Thyroid gland (tissue), 4 donors: ENCODE measurements at regions not wholly inside any gene's neighbourhood (a gene's known extent, or its start where the extent isn't known, plus 50 kb on each side); places are given as distances from the start of the nearest gene placed in this dataset.
A peak's percentile ranks its signal among the peaks of the same experiment; 100 is the strongest.

ENCODE experiments used
- DNase-seq, 2 donors: peaks; one replicate each; pipeline ENCODE4 v3.0.0-alpha.2; 2019
- H3K27ac ChIP-seq, 3 donors: fragments of 200-600 bp; sonication (generic); 1 replicate in 2 of 3; 2 replicates in 1 of 3; pipeline ENCODE4 v1.5.1; 2016 to 2019; ENCODE audit warnings: mild to moderate bottlenecking in 1 of 3, moderate library complexity in 1 of 3
- H3K27me3 ChIP-seq: fragments of 200-600 bp; sonication (generic); one replicate; pipeline ENCODE4 v1.5.1; 2019
- H3K36me3 ChIP-seq, 2 donors: fragments of 200-600 bp; sonication (generic); one replicate each; pipeline ENCODE4 v1.5.1; 2016 to 2019
- H3K4me1 ChIP-seq, 2 donors: fragments of 200-600 bp; sonication (generic); one replicate each; pipeline ENCODE4 v1.5.1; 2017 to 2019
- H3K4me3 ChIP-seq, 3 donors: fragments of 200-600 bp; sonication (generic); replicated peaks in 1 of 3; 1 replicate in 2 of 3; 2 replicates in 1 of 3; pipeline ENCODE4 v1.5.1; 2016; ENCODE audit warnings: mild to moderate bottlenecking in 1 of 3
- H3K9me3 ChIP-seq: fragments of 200-600 bp; sonication (generic); one replicate; pipeline ENCODE4 v1.5.1; 2017
- POLR2A ChIP-seq, 2 donors: fragments of 450-650 bp; IDR thresholded peaks; one replicate each; pipeline ENCODE4 v1.6.1; 2017; ENCODE audit warnings: antibody characterized with exemption in 2 of 2, mild to moderate bottlenecking in 2 of 2, moderate library complexity in 1 of 2
- WGBS, 2 donors: methylation state at CpG; one replicate each; pipeline ENCODE4 v1.1.5; 2017; 5-methylcytosine and 5-hydroxymethylcytosine counted together
- intact Hi-C: fragments of 100-400 bp; cut with DNase I; formaldehyde crosslinking; loops from one replicate; pipeline ENCODE4 v1.15.1; 2023
- TF ChIP-seq, protein P1 (sequence below), 6 experiments: fragments of 200-600 bp in 3 of 6; fragments of 450-650 bp in 3 of 6; sonication (generic) in 3 of 6; IDR thresholded peaks; one replicate each; pipeline ENCODE4 v1.5.1; 2016 to 2019; ENCODE audit warnings: antibody characterized with exemption in 6 of 6, mild to moderate bottlenecking in 2 of 6, inconsistent platforms in 1 of 6, moderate library complexity in 1 of 6

DNA sequence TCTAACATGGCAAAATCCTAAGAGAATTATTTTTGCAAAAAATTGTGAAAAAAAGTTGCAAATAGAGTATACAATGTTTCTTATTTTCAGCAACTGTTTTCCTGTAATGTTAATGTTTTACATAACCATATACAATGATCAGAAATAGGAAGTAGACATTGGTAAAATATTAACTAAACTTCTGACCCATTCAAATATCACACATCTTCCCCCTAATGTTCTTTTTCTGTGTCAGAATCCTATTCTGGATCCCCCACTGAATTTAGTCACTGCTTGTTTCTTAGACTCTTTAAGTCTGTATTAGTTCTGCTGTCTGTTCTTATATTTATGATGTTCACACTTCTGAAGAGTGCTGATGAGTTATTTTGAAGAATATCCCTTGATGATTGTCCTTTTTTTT, 62.0 kb downstream of the HFE start:
- DNase-seq: no peak
- intact Hi-C loops: no loop called here
- no peaks in the 10 kb centered on the region for H3K36me3 ChIP-seq

DNA sequence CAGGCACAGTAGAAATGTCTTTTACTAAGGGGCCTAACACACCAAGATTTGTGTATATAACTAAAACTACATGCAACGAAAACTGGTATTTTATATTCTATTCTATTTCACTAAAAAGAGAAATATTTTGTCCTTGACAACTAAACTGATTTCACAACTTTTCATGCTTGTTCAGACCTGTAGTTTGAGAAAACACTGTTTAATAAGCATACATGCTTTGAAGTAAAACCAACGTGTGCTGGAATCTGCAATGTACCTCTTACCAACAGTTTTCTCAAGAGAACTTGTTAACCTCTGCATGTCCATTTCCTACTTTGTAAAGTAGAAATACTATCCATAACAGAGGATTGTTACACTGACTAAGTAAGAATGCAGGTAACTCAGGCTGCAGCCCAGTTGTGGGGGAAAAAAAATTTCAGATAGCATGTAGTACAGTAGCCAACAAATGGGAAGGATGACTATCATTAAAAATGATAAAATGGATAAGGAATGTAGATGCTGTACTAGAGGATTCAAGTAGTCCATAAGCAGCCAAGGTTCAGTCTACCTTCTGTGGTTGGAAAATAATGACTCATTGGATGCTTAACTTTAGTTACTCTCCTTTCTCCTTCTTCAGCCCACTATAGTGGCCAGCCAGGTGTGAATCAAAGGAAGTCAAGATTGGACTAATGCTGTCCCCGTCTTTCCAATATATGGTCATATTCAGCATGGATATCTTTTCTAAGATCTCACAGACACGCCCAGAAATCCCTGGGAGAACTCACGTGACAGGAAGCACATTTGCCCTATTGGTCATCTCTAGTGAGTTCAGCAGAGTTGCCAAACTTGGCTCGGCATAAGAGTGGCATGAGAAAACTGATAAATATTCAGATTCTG, 65.2 kb downstream of the HFE start:
- Histone ChIP-seq H3K4me3 (no peak overlapping the region), H3K36me3 (no peaks in the 10 kb centered on the region), H3K27ac (no peak overlapping the region), H3K27me3 (no peaks in the 10 kb centered on the region), H3K9me3 (no peaks in the 10 kb centered on the region), H3K4me1 (peaks cover 0 to 4% of the 10 kb centered on the region in 2 donors)
- peak in 1 of 2 donors; percentile 14 for DNase-seq
- WGBS, 2 donors: 65 to 69% methylated on average over 6 of the region's 6 CpGs
- intact Hi-C loops: no loop called here
- TF ChIP-seq, protein P1, sequence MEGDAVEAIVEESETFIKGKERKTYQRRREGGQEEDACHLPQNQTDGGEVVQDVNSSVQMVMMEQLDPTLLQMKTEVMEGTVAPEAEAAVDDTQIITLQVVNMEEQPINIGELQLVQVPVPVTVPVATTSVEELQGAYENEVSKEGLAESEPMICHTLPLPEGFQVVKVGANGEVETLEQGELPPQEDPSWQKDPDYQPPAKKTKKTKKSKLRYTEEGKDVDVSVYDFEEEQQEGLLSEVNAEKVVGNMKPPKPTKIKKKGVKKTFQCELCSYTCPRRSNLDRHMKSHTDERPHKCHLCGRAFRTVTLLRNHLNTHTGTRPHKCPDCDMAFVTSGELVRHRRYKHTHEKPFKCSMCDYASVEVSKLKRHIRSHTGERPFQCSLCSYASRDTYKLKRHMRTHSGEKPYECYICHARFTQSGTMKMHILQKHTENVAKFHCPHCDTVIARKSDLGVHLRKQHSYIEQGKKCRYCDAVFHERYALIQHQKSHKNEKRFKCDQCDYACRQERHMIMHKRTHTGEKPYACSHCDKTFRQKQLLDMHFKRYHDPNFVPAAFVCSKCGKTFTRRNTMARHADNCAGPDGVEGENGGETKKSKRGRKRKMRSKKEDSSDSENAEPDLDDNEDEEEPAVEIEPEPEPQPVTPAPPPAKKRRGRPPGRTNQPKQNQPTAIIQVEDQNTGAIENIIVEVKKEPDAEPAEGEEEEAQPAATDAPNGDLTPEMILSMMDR (IDR thresholded peaks at IDR 0.05): no peak
- TF ChIP-seq POLR2A (IDR thresholded peaks at IDR 0.05): no peak

More for the DNA sequence above, 62.0 kb downstream of the HFE start:
- no peak for TF ChIP-seq POLR2A (IDR thresholded peaks at IDR 0.05)
- TF ChIP-seq, protein P1 (IDR thresholded peaks at IDR 0.05): no peak
- no peak overlapping the region for H3K4me3 ChIP-seq
- H3K27me3 ChIP-seq: no peaks in the 10 kb centered on the region
- H3K4me1 ChIP-seq: peaks cover 0 to 4% of the 10 kb centered on the region in 2 donors
- H3K27ac ChIP-seq: no peak overlapping the region
- H3K9me3 ChIP-seq: no peaks in the 10 kb centered on the region

DNA sequence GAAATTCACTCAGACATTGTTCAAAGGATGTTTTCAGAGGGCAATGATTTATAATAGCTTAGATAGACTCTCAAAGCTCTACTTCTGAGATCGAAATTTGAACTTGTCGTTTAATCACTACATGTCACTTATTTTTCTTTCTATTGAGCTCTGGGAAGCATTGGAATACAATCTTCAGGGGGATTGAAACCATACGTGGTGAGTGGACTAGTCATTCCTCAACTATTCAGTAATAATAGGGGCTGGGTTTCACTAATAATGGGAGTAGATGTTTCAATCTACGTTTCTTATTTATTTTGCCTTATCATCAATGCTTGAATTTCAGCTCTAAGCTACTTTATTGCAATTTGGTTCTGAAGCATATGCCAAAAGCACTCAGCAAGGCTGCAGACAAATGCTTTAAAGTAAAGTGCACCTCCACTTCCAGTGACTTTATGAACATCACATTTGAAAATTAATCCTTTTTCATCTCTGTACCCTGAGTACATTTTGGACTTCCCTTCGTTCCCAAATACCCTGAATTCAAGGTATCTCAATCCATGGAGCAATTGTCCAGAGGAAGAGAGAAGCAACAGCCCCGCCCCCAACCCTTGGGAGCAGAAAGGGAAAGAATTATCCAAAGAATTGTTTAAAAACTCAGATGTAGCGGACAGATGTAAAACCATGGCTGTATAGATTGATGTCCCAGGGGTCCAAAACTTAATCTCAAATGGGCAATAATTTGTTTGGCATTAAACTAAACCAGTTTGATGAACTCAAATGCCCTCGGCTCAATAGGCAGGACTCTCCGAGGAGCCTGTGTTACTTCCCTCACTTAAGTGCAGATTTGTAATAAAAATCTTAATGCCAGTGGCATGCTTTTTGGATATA, 68.1 kb downstream of the HFE start:
- H3K9me3 ChIP-seq: no peaks in the 10 kb centered on the region
- peak overlapping the region; percentile 39 to 83 (median 64) for H3K4me3 ChIP-seq
- H3K27me3 ChIP-seq: no peaks in the 10 kb centered on the region
- TF ChIP-seq POLR2A (IDR thresholded peaks at IDR 0.05): no peak
- TF ChIP-seq, protein P1 (IDR thresholded peaks at IDR 0.05): no peak
- intact Hi-C loops: no loop called here
- H3K27ac ChIP-seq: peak overlapping the region; percentile 93 to 99 (median 99)
- WGBS, 2 donors: 25 to 27% methylated on average over 9 of the region's 9 CpGs
- no peaks in the 10 kb centered on the region for H3K36me3 ChIP-seq
- peak; percentile 53 to 75 for DNase-seq
- peaks cover 8 to 13% of the 10 kb centered on the region in 2 donors for H3K4me1 ChIP-seq

DNA sequence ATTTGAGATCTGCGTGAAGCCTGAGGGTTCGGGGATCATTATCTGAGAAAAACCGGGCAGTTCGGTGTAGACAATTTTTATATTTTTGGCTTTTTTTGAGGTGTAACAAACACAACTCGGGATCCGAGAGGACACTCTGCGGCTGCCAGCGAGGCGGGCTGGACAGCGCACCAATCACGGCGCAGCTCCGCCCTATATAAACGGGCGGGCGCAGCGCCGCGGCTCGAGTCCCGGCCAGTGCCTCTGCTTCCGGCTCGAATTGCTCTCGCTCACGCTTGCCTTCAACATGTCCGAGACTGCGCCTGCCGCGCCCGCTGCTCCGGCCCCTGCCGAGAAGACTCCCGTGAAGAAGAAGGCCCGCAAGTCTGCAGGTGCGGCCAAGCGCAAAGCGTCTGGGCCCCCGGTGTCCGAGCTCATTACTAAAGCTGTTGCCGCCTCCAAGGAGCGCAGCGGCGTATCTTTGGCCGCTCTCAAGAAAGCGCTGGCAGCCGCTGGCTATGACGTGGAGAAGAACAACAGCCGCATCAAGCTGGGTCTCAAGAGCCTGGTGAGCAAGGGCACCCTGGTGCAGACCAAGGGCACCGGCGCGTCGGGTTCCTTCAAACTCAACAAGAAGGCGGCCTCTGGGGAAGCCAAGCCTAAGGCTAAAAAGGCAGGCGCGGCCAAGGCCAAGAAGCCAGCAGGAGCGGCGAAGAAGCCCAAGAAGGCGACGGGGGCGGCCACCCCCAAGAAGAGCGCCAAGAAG, 69.0 kb downstream of the HFE start:
- DNase-seq: peak; percentile 91 to 94
- Histone ChIP-seq H3K4me1 (peaks cover 8 to 17% of the 10 kb centered on the region in 2 donors), H3K27ac (peak overlapping the region; percentile 93 to 99 (median 99)), H3K27me3 (no peaks in the 10 kb centered on the region), H3K36me3 (no peaks in the 10 kb centered on the region), H3K4me3 (peak overlapping the region; percentile 64 to 83 (median 70)), H3K9me3 (no peaks in the 10 kb centered on the region)
- TF ChIP-seq POLR2A (IDR thresholded peaks at IDR 0.05): peak; percentile 99
- TF ChIP-seq, protein P1 (IDR thresholded peaks at IDR 0.05): no peak
- intact Hi-C loops: loop anchor here (2.0 kb wide), 1 partner anchor 31 kb away; a partner anchor contains a TSS
- WGBS, 2 donors: 0 to 1% methylated on average over 25 to 34 of the region's 61 CpGs
